GM23338 (cell line): ENCODE measurements at regions not wholly inside any gene's neighbourhood (a gene's known extent, or its start where the extent isn't known, plus 50 kb on each side); places are given as distances from the start of the nearest gene placed in this dataset.

Source experiments
- ATAC-seq: fragments of 200-7000 bp; cut with Tn5 transposase; 3 replicates; pipeline ENCODE4 v1.9.1; 2020
- DNase-seq: peaks from one replicate; pipeline ENCODE4 v3.0.0-alpha.2; 2015; ENCODE audit warnings: low spot score
- H2AFZ ChIP-seq: fragments of 200-600 bp; sonication (generic); 2 replicates; pipeline ENCODE4 v1.8.0; 2016; ENCODE audit warnings: antibody characterized with exemption, mild to moderate bottlenecking, moderate library complexity
- H3F3A ChIP-seq: fragments of 200-600 bp; sonication (generic); replicated peaks from 2 replicates; pipeline ENCODE4 v1.8.0; 2017; ENCODE audit warnings: antibody characterized with exemption, mixed run types, low read depth
- H3K27ac ChIP-seq: fragments of 200-600 bp; sonication (generic); 2 replicates; pipeline ENCODE4 v1.6.1; 2016; ENCODE audit warnings: low read depth
- H3K27me3 ChIP-seq: fragments of 200-600 bp; sonication (generic); 2 replicates; pipeline ENCODE4 v1.8.0; 2016; ENCODE audit warnings: mild to moderate bottlenecking, mixed run types, moderate library complexity; ENCODE audit not compliant: insufficient read depth
- H3K36me3 ChIP-seq: fragments of 200-600 bp; sonication (generic); 2 replicates; pipeline ENCODE4 v1.8.0; 2016; ENCODE audit warnings: mild to moderate bottlenecking; ENCODE audit not compliant: insufficient read depth
- H3K4me1 ChIP-seq: fragments of 200-600 bp; sonication (generic); 2 replicates; pipeline ENCODE4 v1.8.0; 2016; ENCODE audit warnings: mild to moderate bottlenecking, moderate library complexity; ENCODE audit not compliant: insufficient read depth
- H3K4me2 ChIP-seq: fragments of 200-600 bp; sonication (generic); 2 replicates; pipeline ENCODE4 v1.7.1; 2017; ENCODE audit warnings: mixed run types
- H3K4me3 ChIP-seq: fragments of 200-600 bp; sonication (generic); 2 replicates; pipeline ENCODE4 v1.6.1; 2016; ENCODE audit warnings: mixed run types
- H3K79me2 ChIP-seq: fragments of 200-600 bp; sonication (generic); replicated peaks from 2 replicates; pipeline ENCODE4 v1.8.0; 2017; ENCODE audit warnings: mild to moderate bottlenecking; ENCODE audit not compliant: insufficient read depth
- H3K9me2 ChIP-seq: fragments of 200-600 bp; sonication (generic); 2 replicates; pipeline ENCODE4 v1.8.0; 2017; ENCODE audit not compliant: insufficient read depth
- H4K20me1 ChIP-seq: fragments of 200-600 bp; sonication (generic); replicated peaks from 2 replicates; pipeline ENCODE4 v1.8.0; 2017; ENCODE audit warnings: mild to moderate bottlenecking; ENCODE audit not compliant: insufficient read depth
- H3K27ac Mint-ChIP-seq: 2 replicates; pipeline ENCODE4 v1.8.0; 2020; ENCODE audit warnings: inconsistent platforms, mild to moderate bottlenecking, moderate library complexity, mixed read lengths
- H3K27me3 Mint-ChIP-seq: 3 replicates; pipeline ENCODE4 v1.8.0; 2022; ENCODE audit warnings: low read depth, mild to moderate bottlenecking, moderate library complexity, mixed read lengths, inconsistent platforms; ENCODE audit not compliant: insufficient read depth, poor library complexity
- H3K36me3 Mint-ChIP-seq: 3 replicates; pipeline ENCODE4 v1.8.0; 2021; ENCODE audit warnings: low read depth, mild to moderate bottlenecking, inconsistent platforms, moderate library complexity, mixed read lengths
- H3K4me1 Mint-ChIP-seq: 3 replicates; pipeline ENCODE4 v1.8.0; 2020; ENCODE audit warnings: mild to moderate bottlenecking, inconsistent platforms, mixed read lengths
- H3K4me3 Mint-ChIP-seq: 3 replicates; pipeline ENCODE4 v1.8.0; 2021; ENCODE audit warnings: moderate library complexity, mild to moderate bottlenecking, inconsistent platforms, mixed read lengths
- H3K9me3 Mint-ChIP-seq: 3 replicates; pipeline ENCODE4 v1.8.0; 2020; ENCODE audit warnings: moderate library complexity, mild to moderate bottlenecking, inconsistent platforms, mixed read lengths
- CREB1 ChIP-seq: fragments of 250-450 bp; sonication (Bioruptor Pico); IDR thresholded peaks from 2 replicates; pipeline ENCODE4 v1.5.0; 2020; ENCODE audit warnings: low read depth, mild to moderate bottlenecking, moderate library complexity
- EZH2 ChIP-seq: fragments of 200-600 bp; sonication (generic); IDR thresholded peaks from one replicate; pipeline ENCODE4 v1.8.0; 2017; ENCODE audit warnings: antibody characterized with exemption, mild to moderate bottlenecking, low read depth; ENCODE audit not compliant: unreplicated experiment
- EZH2phosphoT487 ChIP-seq: fragments of 200-600 bp; sonication (generic); IDR thresholded peaks from one replicate; pipeline ENCODE4 v1.8.1; 2018; ENCODE audit warnings: antibody characterized with exemption; ENCODE audit not compliant: unreplicated experiment
- JUNB ChIP-seq: IDR thresholded peaks from one replicate; pipeline ENCODE4 v1.6.1; 2016; ENCODE audit warnings: antibody characterized with exemption; ENCODE audit not compliant: unreplicated experiment
- REST ChIP-seq: IDR thresholded peaks from one replicate; pipeline ENCODE4 v1.6.1; 2018; ENCODE audit warnings: antibody characterized with exemption; ENCODE audit not compliant: unreplicated experiment
- STAT1 ChIP-seq: IDR thresholded peaks from one replicate; pipeline ENCODE4 v1.6.1; 2016; ENCODE audit warnings: antibody characterized with exemption; ENCODE audit not compliant: unreplicated experiment
- ZNF331 ChIP-seq: fragments of 250-450 bp; sonication (Bioruptor Pico); IDR thresholded peaks from 2 replicates; pipeline ENCODE4 v1.5.0; 2020; ENCODE audit warnings: low read depth, mild to moderate bottlenecking, moderate library complexity
- ZNF462 ChIP-seq: fragments of 250-450 bp; sonication (Bioruptor Pico); IDR thresholded peaks from 2 replicates; pipeline ENCODE4 v1.5.0; 2020; ENCODE audit warnings: mild to moderate bottlenecking, moderate library complexity

- no peak overlapping the region for H3K27ac ChIP-seq
- peaks cover 5% of the 10 kb centered on the region for H3K27me3 Mint-ChIP-seq
- H3K4me1 ChIP-seq: no peaks in the 10 kb centered on the region
- H3K9me3 Mint-ChIP-seq: no peaks in the 10 kb centered on the region
- H3K27ac Mint-ChIP-seq: no peak overlapping the region
- H3F3A ChIP-seq: no peaks in the 10 kb centered on the region
- no peaks in the 10 kb centered on the region for H3K27me3 ChIP-seq
- H3K36me3 Mint-ChIP-seq: no peaks in the 10 kb centered on the region
- no peak overlapping the region for H3K4me2 ChIP-seq
- TF ChIP-seq ZNF331 (CRISPR knock-in tag) (no peak), JUNB (no peak), EZH2phosphoT487 (no peak), CREB1 (no peak), ZNF462 (CRISPR knock-in tag) (no peak), EZH2 (no peak), STAT1 (no peak), REST (no peak)
- ATAC-seq (no peak), DNase-seq (no peak)
- H3K79me2 ChIP-seq: no peaks in the 10 kb centered on the region
- H2AFZ ChIP-seq: no peak overlapping the region
- H3K9me2 ChIP-seq: 0 out of 2 replicates have a peak, but pooled peaks cover 5% of the 10 kb centered on the region
- no peak overlapping the region for H3K4me3 ChIP-seq
- H3K4me3 Mint-ChIP-seq: no peak overlapping the region
- peaks cover 4% of the 10 kb centered on the region; the same call in 2 of the 3 replicates for H3K4me1 Mint-ChIP-seq
- H3K36me3 ChIP-seq: no peaks in the 10 kb centered on the region
- no peaks in the 10 kb centered on the region for H4K20me1 ChIP-seq
Measured at GRCh38 chr12:114894076-114894475, 210.1 kb upstream of the TBX3 start.
